ENCODE measurements at regions not wholly inside any gene's neighbourhood (a gene's known extent, or its start where the extent isn't known, plus 50 kb on each side); places are given as distances from the start of the nearest gene placed in this dataset.

DNA sequence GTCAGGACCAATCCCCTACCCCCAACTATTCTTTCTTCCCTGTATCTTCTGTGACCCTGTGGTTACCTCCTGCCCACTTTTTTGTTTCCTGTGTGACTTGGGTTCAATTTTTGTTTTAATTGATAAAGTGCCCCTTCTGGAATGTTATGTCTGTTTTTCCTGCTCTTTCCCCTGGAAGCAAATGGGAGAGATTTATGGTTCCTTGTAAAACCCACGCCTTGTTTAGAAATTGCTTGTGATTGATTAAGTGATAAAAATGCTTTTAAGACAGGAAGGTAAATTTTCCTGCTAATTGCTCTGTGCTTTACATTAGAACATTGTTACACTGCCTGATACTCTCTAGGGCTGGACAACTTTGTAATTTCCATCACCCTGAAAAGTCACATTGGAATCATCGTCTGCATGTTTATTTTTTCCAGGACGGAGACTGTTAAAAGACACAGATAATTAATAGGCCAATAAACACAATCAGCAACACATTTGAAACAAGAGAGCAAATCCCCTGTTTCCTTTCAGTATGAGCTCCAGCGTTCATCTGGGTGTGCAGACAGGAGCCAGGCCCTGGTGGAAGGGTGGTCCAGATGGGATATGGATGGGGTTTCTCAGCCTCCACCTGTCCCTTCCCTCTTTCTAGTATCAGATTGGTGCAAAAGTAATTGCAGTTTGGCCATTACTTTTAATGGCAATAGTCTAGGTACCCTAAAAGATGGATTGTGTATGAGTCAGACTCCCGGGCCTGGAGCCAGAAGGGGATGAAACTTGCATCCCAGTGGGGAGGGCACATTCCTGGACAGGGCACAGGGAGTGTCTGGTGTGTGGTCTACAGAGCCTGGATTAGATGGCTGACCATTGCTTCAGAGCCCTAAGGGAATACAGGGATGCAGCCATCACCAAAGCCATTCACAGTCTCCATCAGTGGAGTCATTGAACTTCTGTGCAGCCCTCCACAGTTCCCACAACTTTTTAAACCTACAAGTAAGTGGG is 58.1 kb upstream of the AGBL1 start:
- no peak for TF ChIP-seq POLR2A (IDR thresholded peaks at IDR 0.05; ENCODE audit: low read length)
- no peak for TF ChIP-seq GATA1 (IDR thresholded peaks at IDR 0.05; ENCODE audit: low read depth, low read length)

Data from erythroblast (primary cell).